Ascending aorta (tissue), 2 donors: ENCODE measurements at regions not wholly inside any gene's neighbourhood (a gene's known extent, or its start where the extent isn't known, plus 50 kb on each side); places are given as distances from the start of the nearest gene placed in this dataset.

ENCODE experiments used
- DNase-seq, 2 donors: peaks; one replicate each; pipeline ENCODE4 v3.0.0-alpha.2; 2019; ENCODE audit warnings: low spot score in 2 of 2
- H3K27ac ChIP-seq, 2 donors: fragments of 200-600 bp; sonication (generic); one replicate each; pipeline ENCODE4 v1.5.1; 2016 to 2017; ENCODE audit warnings: mild to moderate bottlenecking in 1 of 2
- H3K27me3 ChIP-seq: fragments of 200-600 bp; sonication (generic); one replicate; pipeline ENCODE4 v1.5.1; 2017
- H3K36me3 ChIP-seq, 2 donors: fragments of 200-600 bp; sonication (generic); one replicate each; pipeline ENCODE4 v1.5.1; 2016
- H3K4me1 ChIP-seq, 2 donors: fragments of 200-600 bp; sonication (generic); one replicate each; pipeline ENCODE4 v1.5.1; 2016 to 2017; ENCODE audit warnings: mild to moderate bottlenecking in 1 of 2
- H3K4me3 ChIP-seq, 2 donors: fragments of 200-600 bp; sonication (generic); one replicate each; pipeline ENCODE4 v1.5.1; 2016 to 2017; ENCODE audit warnings: mild to moderate bottlenecking in 1 of 2
- H3K9me3 ChIP-seq, 2 donors: fragments of 200-600 bp; sonication (generic); one replicate each; pipeline ENCODE4 v1.5.1; 2016
- CTCF ChIP-seq, 3 experiments: fragments of 200-600 bp in 2 of 3; fragments of 450-650 bp in 1 of 3; sonication (generic) in 2 of 3; IDR thresholded peaks; one replicate each; pipeline ENCODE4 v1.5.1; 2016 to 2019; ENCODE audit warnings: antibody characterized with exemption in 3 of 3, mild to moderate bottlenecking in 1 of 3, moderate library complexity in 1 of 3
- intact Hi-C: fragments of 100-400 bp; cut with DNase I; formaldehyde crosslinking; loops from one replicate; pipeline ENCODE4 v1.15.1; 2023

GRCh38 chr13:74202129-74202813, 68.1 kb upstream of the KLF12 start:
- intact Hi-C loops: loop anchor here (10.0 kb wide), 1 partner anchor 147 kb away; no protein-coding TSS in a partner anchor
- no peak for DNase-seq
- Histone ChIP-seq H3K4me3 (no peak overlapping the region), H3K9me3 (no peaks in the 10 kb centered on the region), H3K27me3 (no peaks in the 10 kb centered on the region), H3K36me3 (no peaks in the 10 kb centered on the region), H3K27ac (no peak overlapping the region), H3K4me1 (peaks cover 0 to 11% of the 10 kb centered on the region in 2 donors)
- no peak for TF ChIP-seq CTCF (IDR thresholded peaks at IDR 0.05)

DNA sequence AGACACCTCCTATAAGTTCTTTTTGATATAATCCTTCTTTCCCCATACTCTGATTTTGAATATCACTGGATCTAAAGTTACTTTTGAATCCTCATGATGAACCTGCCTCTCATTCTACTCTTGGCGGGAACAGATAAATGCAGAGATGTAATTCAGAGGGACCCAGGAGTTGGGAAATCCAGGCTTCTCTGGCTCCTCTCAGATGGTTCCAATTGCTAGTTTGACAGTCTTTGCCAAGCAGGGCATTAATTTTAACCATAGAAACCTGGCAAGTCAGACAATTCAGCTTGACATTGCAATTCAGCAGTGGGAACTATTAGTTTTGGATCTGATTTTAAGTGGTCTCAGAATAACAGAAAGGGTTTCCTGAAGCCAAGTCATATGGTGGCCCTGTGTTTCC, 67.3 kb upstream of the KLF12 start:
- H3K27ac ChIP-seq: peak overlapping the region in 1 of 2 donors; percentile 22
- peaks cover 0 to 11% of the 10 kb centered on the region in 2 donors for H3K4me1 ChIP-seq
- TF ChIP-seq CTCF (IDR thresholded peaks at IDR 0.05): no peak
- no peaks in the 10 kb centered on the region for H3K9me3 ChIP-seq
- intact Hi-C loops: loop anchor here (10.0 kb wide), 1 partner anchor 147 kb away; no protein-coding TSS in a partner anchor
- no peak overlapping the region for H3K4me3 ChIP-seq
- no peaks in the 10 kb centered on the region for H3K36me3 ChIP-seq
- H3K27me3 ChIP-seq: no peaks in the 10 kb centered on the region
- no peak for DNase-seq

- no peak for TF ChIP-seq CTCF (IDR thresholded peaks at IDR 0.05)
- Histone ChIP-seq H3K27me3 (no peaks in the 10 kb centered on the region), H3K36me3 (no peaks in the 10 kb centered on the region), H3K4me3 (no peak overlapping the region), H3K9me3 (no peaks in the 10 kb centered on the region), H3K4me1 (peaks cover 0 to 3% of the 10 kb centered on the region in 2 donors), H3K27ac (no peak overlapping the region)
- DNase-seq: no peak
- intact Hi-C loops: loop anchor here (10.0 kb wide), 1 partner anchor 145 kb away; no protein-coding TSS in a partner anchor
Observed at GRCh38 chr13:74200081-74200480, 65.9 kb upstream of the KLF12 start.

- Histone ChIP-seq H3K9me3 (no peaks in the 10 kb centered on the region), H3K27ac (no peak overlapping the region), H3K36me3 (no peaks in the 10 kb centered on the region), H3K27me3 (no peaks in the 10 kb centered on the region), H3K4me1 (peaks cover 0 to 3% of the 10 kb centered on the region in 2 donors), H3K4me3 (no peak overlapping the region)
- no peak for TF ChIP-seq CTCF (IDR thresholded peaks at IDR 0.05)
- intact Hi-C loops: no loop called here
- no peak for DNase-seq
Observed at GRCh38 chr13:74197677-74198429, 63.6 kb upstream of the KLF12 start.

- TF ChIP-seq CTCF (IDR thresholded peaks at IDR 0.05): no peak
- intact Hi-C loops: no loop called here
- DNase-seq: no peak
Observed at GRCh38 chr13:74194846-74195245, 60.6 kb upstream of the KLF12 start.

More at GRCh38 chr13:74194846-74195245, 60.6 kb upstream of the KLF12 start:
- H3K4me1 ChIP-seq: no peaks in the 10 kb centered on the region
- no peak overlapping the region for H3K4me3 ChIP-seq
- no peaks in the 10 kb centered on the region for H3K9me3 ChIP-seq
- H3K27ac ChIP-seq: no peak overlapping the region
- H3K27me3 ChIP-seq: no peaks in the 10 kb centered on the region
- no peaks in the 10 kb centered on the region for H3K36me3 ChIP-seq
